Loucy (cell line): ENCODE measurements at regions not wholly inside any gene's neighbourhood (a gene's known extent, or its start where the extent isn't known, plus 50 kb on each side); places are given as distances from the start of the nearest gene placed in this dataset.

Experiments
- CTCF ChIP-seq: fragments of 200-600 bp; sonication (generic); conservative IDR thresholded peaks from 2 replicates; pipeline ENCODE4 v1.5.1; 2014; ENCODE audit warnings: mild to moderate bottlenecking, antibody characterized with exemption, low read length
- EZH2phosphoT487 ChIP-seq: fragments of 200-600 bp; IDR thresholded peaks from 2 replicates; pipeline ENCODE4 v1.6.1; 2018; ENCODE audit warnings: antibody characterized with exemption, mild to moderate bottlenecking, moderate library complexity, borderline replicate concordance

GRCh38 chr12:58596381-58596780, 323.9 kb downstream of the LRIG3 start:
- TF ChIP-seq CTCF (no peak), EZH2phosphoT487 (no peak)
